ENCODE measurements at regions not wholly inside any gene's neighbourhood (a gene's known extent, or its start where the extent isn't known, plus 50 kb on each side); places are given as distances from the start of the nearest gene placed in this dataset.

DNA sequence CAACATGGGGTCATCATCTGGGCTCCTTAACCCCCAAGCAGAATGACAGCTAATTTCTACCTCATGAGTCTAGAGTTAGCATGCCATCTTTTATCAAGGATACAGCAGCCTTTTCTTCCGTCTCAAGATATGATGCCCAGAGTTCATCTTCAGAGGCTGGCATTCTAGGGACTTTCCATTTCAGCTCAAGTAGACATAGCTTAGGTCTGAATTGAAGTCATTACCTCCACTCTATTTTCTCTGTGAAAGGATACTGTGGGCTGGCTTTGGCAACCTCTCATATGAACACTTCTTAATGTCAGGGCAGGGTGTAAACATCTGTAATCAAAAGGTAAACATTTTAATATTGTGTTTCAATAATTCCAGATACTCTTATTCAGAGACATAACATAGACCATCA, 535.7 kb downstream of the MAT2B start:
- TF ChIP-seq, protein P1, sequence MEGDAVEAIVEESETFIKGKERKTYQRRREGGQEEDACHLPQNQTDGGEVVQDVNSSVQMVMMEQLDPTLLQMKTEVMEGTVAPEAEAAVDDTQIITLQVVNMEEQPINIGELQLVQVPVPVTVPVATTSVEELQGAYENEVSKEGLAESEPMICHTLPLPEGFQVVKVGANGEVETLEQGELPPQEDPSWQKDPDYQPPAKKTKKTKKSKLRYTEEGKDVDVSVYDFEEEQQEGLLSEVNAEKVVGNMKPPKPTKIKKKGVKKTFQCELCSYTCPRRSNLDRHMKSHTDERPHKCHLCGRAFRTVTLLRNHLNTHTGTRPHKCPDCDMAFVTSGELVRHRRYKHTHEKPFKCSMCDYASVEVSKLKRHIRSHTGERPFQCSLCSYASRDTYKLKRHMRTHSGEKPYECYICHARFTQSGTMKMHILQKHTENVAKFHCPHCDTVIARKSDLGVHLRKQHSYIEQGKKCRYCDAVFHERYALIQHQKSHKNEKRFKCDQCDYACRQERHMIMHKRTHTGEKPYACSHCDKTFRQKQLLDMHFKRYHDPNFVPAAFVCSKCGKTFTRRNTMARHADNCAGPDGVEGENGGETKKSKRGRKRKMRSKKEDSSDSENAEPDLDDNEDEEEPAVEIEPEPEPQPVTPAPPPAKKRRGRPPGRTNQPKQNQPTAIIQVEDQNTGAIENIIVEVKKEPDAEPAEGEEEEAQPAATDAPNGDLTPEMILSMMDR (IDR thresholded peaks at IDR 0.05): no peak
- no peak for TF ChIP-seq EZH2 (IDR thresholded peaks at IDR 0.05; ENCODE audit: borderline replicate concordance, insufficient read depth, low read depth, low read length, poor library complexity, severe bottlenecking)
